ENCODE measurements at regions not wholly inside any gene's neighbourhood (a gene's known extent, or its start where the extent isn't known, plus 50 kb on each side); places are given as distances from the start of the nearest gene placed in this dataset.

DNA sequence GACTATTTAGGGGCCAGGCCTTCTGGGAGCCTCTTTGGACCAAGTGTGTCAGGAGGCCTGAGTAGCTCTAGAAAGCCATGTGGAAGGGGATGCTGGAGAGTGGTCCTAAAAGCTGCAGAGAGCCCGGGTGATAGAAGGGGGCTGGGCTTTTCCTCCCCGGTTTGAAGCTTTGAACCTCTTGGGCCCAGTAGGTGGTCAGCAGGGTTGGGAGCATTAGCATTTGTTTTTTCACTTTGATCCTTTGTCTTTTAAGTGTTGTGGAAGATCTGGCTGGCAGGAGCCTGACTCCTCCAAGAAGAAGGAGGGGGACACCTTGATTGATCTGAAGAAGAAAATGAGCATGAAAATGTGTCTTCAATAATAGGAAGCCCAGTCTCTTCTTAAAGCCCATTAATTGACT lies 596.6 kb downstream of the INSC start:
- H3K27ac ChIP-seq, result no peak overlapping the region
- TF ChIP-seq ZFX (IDR thresholded peaks at IDR 0.05) (no peak), CTCF (conservative IDR thresholded peaks at IDR 0.05) (no peak)

DNA sequence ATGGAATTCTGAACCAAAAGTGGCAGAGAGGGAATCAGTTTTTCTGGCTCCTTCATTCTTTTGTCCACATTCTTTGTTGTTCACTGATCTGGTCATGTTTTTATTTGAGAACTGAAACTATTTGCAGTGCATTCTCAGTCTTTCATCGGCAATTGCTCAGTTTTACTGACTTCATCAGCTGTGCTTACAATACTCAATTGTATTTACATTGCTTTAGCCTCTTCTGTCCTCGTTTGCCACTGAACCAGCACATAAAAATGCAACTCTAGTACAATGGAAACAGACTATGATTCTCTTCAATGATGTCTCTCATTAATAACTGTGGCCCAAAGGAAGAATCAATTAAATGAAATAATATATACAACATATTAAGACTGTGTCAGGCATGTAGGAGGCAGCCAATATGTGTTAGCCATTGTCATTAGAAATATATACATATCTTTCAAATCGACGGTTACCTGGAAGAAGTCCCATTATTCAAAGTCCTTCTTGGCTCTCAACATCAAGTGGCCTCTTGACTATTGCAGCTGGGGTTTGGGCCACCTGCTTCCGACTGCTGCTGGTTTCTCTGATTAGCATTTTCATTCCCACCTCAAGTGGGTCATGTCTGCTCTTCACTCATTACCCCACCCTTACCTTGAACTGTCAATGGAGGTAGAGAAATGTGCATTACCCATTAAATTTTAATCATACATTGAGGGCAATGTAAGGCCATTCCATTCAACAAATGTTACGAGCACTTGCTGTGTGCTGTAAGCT lies 600.1 kb downstream of the INSC start:
- TF ChIP-seq ZFX (IDR thresholded peaks at IDR 0.05), result no peak
- no peak for TF ChIP-seq CTCF (conservative IDR thresholded peaks at IDR 0.05)
- no peak overlapping the region for H3K27ac ChIP-seq

GRCh38 chr11:15716550-15716949 lies 601.8 kb downstream of the INSC start:
- TF ChIP-seq ZFX (IDR thresholded peaks at IDR 0.05) (no peak), CTCF (conservative IDR thresholded peaks at IDR 0.05) (no peak)
- H3K27ac ChIP-seq, result no peak overlapping the region

DNA sequence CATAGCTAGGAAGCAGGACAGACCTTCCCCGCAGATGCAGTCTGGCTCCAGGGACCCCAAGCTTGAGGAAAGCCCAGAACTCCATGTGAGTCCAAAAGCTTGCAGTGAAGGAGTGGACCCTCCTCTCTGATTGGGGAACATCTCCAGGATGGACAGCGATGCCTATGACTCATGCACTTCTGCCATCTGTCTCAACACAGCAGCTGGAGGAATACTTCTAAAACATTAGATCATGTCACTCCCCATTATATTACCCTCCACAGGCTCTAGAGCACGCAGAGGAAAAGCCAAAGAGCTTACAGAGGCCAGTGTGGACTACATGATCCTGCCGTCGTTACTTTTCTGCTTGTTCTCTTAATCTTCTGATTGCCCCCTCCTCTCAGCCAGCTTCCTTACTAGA lies 605.7 kb downstream of the INSC start:
- no peak overlapping the region for H3K27ac ChIP-seq
- TF ChIP-seq ZFX (IDR thresholded peaks at IDR 0.05), result no peak
- no peak for TF ChIP-seq CTCF (conservative IDR thresholded peaks at IDR 0.05)

DNA sequence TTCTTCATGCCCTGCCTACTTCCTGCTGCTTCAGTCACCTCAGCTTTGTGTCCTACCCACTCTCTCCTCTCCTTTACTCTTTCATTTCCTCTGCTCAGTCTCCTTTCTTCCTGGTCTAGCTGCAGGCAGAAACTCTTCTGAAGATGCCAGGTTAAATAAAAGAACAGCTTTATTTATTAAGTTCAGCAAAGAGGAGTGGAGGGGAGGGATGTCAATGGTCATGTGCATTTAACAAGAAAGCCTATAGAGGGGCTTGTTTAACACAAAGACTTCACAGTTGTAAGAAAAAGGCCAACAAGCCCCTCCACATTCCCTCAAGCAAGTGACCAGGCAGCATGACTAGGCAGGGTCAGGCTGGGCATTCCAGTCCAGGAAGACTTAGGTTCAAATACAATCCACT lies 609.2 kb downstream of the INSC start:
- TF ChIP-seq ZFX (IDR thresholded peaks at IDR 0.05) (no peak), CTCF (conservative IDR thresholded peaks at IDR 0.05) (no peak)
- H3K27ac ChIP-seq, result no peak overlapping the region

DNA sequence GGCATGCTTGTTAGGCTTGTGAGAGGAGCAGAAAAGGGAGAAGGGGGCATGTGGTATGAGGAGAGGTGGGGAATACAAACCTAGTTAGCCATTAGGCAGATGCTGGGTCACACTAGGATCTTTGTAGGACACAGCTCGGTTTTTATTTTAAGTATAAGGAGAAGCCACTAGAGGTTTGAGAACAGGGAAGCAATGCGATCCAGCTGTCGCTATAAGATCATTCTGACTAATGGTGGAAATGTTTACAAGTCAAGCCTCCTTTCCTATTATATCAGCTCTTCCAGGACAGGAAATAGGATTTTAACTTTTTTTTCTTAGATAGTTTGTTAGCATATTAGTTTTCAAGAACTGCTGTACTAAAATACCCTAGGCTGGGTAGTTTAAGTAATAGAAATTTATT lies 609.9 kb downstream of the INSC start:
- no peak for TF ChIP-seq CTCF (conservative IDR thresholded peaks at IDR 0.05)
- TF ChIP-seq ZFX (IDR thresholded peaks at IDR 0.05), result no peak

GRCh38 chr11:15725246-15725645 lies 610.5 kb downstream of the INSC start:
- TF ChIP-seq CTCF (conservative IDR thresholded peaks at IDR 0.05) (no peak), ZFX (IDR thresholded peaks at IDR 0.05) (no peak)
- H3K27ac ChIP-seq, result no peak overlapping the region

More for the DNA sequence above, 609.9 kb downstream of the INSC start:
- no peak overlapping the region for H3K27ac ChIP-seq
